K562 (cell line): ENCODE measurements at regions not wholly inside any gene's neighbourhood (a gene's known extent, or its start where the extent isn't known, plus 50 kb on each side); places are given as distances from the start of the nearest gene placed in this dataset.

Experiments
- ARHGAP35 ChIP-seq: fragments of 450-650 bp; IDR thresholded peaks from 2 replicates; pipeline ENCODE4 v1.6.1; 2018; ENCODE audit not compliant: partially characterized antibody
- CEBPZ ChIP-seq: fragments of 150-350 bp; IDR thresholded peaks from 2 replicates; pipeline ENCODE4 v1.6.1; 2014; ENCODE audit warnings: low read depth, mild to moderate bottlenecking, low read length, borderline replicate concordance
- CHD1 ChIP-seq: fragments of 200-600 bp; sonication (generic); IDR thresholded peaks from one replicate; pipeline ENCODE4 v1.6.1; 2012; ENCODE audit warnings: mild to moderate bottlenecking, moderate library complexity, low read length, inconsistent platforms
- E2F3 ChIP-seq: fragments of 250-450 bp; sonication (Bioruptor Pico); IDR thresholded peaks from 2 replicates; pipeline ENCODE4 v1.4.0; 2020; ENCODE audit warnings: mild to moderate bottlenecking
- MAFF ChIP-seq: IDR thresholded peaks from 2 replicates; pipeline ENCODE4 v1.6.1; 2012; ENCODE audit warnings: low read length, improper control_type of control experiment
- POLR3G ChIP-seq: IDR thresholded peaks from 2 replicates; pipeline ENCODE4 v1.6.1; 2011; ENCODE audit not compliant: insufficient read length, insufficient replicate concordance; ENCODE audit errors: extremely low read depth
- TF ChIP-seq, protein P1 (sequence below): fragments of 450-650 bp; IDR thresholded peaks from 2 replicates; pipeline ENCODE4 v1.6.1; 2016; ENCODE audit warnings: antibody characterized with exemption
- TF ChIP-seq, protein P2 (sequence below), 3 experiments: IDR thresholded peaks in 2 of 3; conservative IDR thresholded peaks in 1 of 3; 2 replicates each; pipeline ENCODE4 v1.5.1; 2011 to 2012; ENCODE audit warnings: low read length in 3 of 3, mild to moderate bottlenecking in 3 of 3, control low read depth in 2 of 3, improper control_type of control experiment in 1 of 3, inconsistent platforms in 1 of 3, low read depth in 1 of 3, mixed read lengths in 1 of 3, moderate library complexity in 1 of 3; ENCODE audit not compliant: insufficient read depth in 2 of 3

- no peak for TF ChIP-seq E2F3 (CRISPR knock-in tag)
- no peak for TF ChIP-seq POLR3G
- TF ChIP-seq CEBPZ = no peak
- TF ChIP-seq, protein P1, sequence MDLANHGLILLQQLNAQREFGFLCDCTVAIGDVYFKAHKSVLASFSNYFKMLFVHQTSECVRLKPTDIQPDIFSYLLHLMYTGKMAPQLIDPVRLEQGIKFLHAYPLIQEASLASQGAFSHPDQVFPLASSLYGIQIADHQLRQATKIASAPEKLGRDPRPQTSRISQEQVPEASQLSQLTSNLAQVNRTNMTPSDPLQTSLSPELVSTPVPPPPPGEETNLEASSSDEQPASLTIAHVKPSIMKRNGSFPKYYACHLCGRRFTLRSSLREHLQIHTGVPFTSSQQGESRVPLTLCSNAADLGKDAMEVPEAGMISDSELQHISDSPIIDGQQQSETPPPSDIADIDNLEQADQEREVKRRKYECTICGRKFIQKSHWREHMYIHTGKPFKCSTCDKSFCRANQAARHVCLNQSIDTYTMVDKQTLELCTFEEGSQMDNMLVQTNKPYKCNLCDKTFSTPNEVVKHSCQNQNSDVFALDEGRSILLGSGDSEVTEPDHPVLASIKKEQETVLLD = no peak
- no peak for TF ChIP-seq ARHGAP35
- no peak for TF ChIP-seq MAFF
- no peak for TF ChIP-seq CHD1
- TF ChIP-seq, protein P2, sequence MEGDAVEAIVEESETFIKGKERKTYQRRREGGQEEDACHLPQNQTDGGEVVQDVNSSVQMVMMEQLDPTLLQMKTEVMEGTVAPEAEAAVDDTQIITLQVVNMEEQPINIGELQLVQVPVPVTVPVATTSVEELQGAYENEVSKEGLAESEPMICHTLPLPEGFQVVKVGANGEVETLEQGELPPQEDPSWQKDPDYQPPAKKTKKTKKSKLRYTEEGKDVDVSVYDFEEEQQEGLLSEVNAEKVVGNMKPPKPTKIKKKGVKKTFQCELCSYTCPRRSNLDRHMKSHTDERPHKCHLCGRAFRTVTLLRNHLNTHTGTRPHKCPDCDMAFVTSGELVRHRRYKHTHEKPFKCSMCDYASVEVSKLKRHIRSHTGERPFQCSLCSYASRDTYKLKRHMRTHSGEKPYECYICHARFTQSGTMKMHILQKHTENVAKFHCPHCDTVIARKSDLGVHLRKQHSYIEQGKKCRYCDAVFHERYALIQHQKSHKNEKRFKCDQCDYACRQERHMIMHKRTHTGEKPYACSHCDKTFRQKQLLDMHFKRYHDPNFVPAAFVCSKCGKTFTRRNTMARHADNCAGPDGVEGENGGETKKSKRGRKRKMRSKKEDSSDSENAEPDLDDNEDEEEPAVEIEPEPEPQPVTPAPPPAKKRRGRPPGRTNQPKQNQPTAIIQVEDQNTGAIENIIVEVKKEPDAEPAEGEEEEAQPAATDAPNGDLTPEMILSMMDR (IDR thresholded peaks at IDR 0.05 in 2 of 3, conservative IDR thresholded peaks at IDR 0.05 in 1 of 3; ENCODE audit: insufficient read depth in 2 of 3, low read depth in 1 of 3, low read length in 3 of 3) = no peak
Measured at GRCh38 chr18:78673516-78674321, 305.9 kb upstream of the SALL3 start.
